IMR-90 (cell line): ENCODE measurements at regions not wholly inside any gene's neighbourhood (a gene's known extent, or its start where the extent isn't known, plus 50 kb on each side); places are given as distances from the start of the nearest gene placed in this dataset.

Experiments used
- ATAC-seq: fragments of 200-7000 bp; cut with Tn5 transposase; 2 replicates; pipeline ENCODE4 v1.9.1; 2020; ENCODE audit warnings: low read depth, mild to moderate bottlenecking, moderate library complexity
- BruUV-seq: library from RNA; stranded (reverse); fragments of 400-500 nt; replicated peaks from 2 replicates; lab custom pipeline; 2021; lab: Mats Ljungman, UMichigan
- CTCF ChIA-PET: fragments of 300-600 bp; formaldehyde crosslinking; extraction: SDS; loops from one replicate; lab custom pipeline; 2021; ENCODE audit warnings: antibody characterized with exemption; lab: Yijun Ruan, JAX
- POLR2A ChIA-PET: fragments of 300-600 bp; sonication (Branson Sonifier 250); formaldehyde crosslinking; loops from one replicate; lab custom pipeline; 2022; ENCODE audit warnings: antibody characterized with exemption; ENCODE audit not compliant: unreplicated experiment; lab: Charles Lee
- DNase-seq: peaks from one replicate; pipeline ENCODE4 v3.0.0; 2013
- H2AFZ ChIP-seq: replicated peaks from 2 replicates; pipeline ENCODE3; 2013; ENCODE audit warnings: low read length, mild to moderate bottlenecking; ENCODE audit not compliant: poor library complexity
- H2AK5ac ChIP-seq: 2 replicates; pipeline ENCODE4 v1.6.1; 2013; ENCODE audit warnings: low read depth, low read length, inconsistent platforms
- H2AK9ac ChIP-seq: replicated peaks from 2 replicates; pipeline ENCODE3; 2013; ENCODE audit warnings: mild to moderate bottlenecking, low read depth, low read length, moderate library complexity; ENCODE audit not compliant: poor library complexity
- H2BK120ac ChIP-seq: 2 replicates; pipeline ENCODE4 v1.6.1; 2013; ENCODE audit warnings: low read depth, low read length, inconsistent platforms
- H2BK15ac ChIP-seq: 3 replicates; pipeline ENCODE4 v1.6.1; 2013; ENCODE audit warnings: low read depth, low read length, inconsistent platforms
- H2BK20ac ChIP-seq: 2 replicates; pipeline ENCODE4 v1.6.1; 2013; ENCODE audit warnings: low read depth, mild to moderate bottlenecking, inconsistent platforms, low read length, moderate library complexity
- H2BK5ac ChIP-seq: 2 replicates; pipeline ENCODE4 v1.6.1; 2013; ENCODE audit warnings: mild to moderate bottlenecking, low read depth, low read length, inconsistent platforms; ENCODE audit not compliant: poor library complexity, severe bottlenecking
- H3K14ac ChIP-seq: replicated peaks from 2 replicates; pipeline ENCODE4 v1.6.1; 2013; ENCODE audit warnings: low read depth, low read length, inconsistent platforms
- H3K18ac ChIP-seq: 2 replicates; pipeline ENCODE4 v1.6.1; 2013; ENCODE audit warnings: low read depth, low read length, control low read depth
- H3K23ac ChIP-seq: 2 replicates; pipeline ENCODE4 v1.6.1; 2013; ENCODE audit warnings: low read depth, low read length, inconsistent platforms
- H3K27ac ChIP-seq: 2 replicates; pipeline ENCODE4 v1.5.1; 2013; ENCODE audit warnings: mild to moderate bottlenecking, control low read depth, low read length; ENCODE audit not compliant: insufficient read depth
- H3K27me3 ChIP-seq: 2 replicates; pipeline ENCODE4 v1.6.1; 2013; ENCODE audit warnings: low read length; ENCODE audit not compliant: control insufficient read depth, insufficient read depth
- H3K36me3 ChIP-seq: 2 replicates; pipeline ENCODE4 v1.6.1; 2013; ENCODE audit warnings: low read length, mixed read lengths; ENCODE audit not compliant: control insufficient read depth, insufficient read depth
- H3K4ac ChIP-seq: 2 replicates; pipeline ENCODE4 v1.6.1; 2013; ENCODE audit warnings: low read depth, low read length, inconsistent platforms
- H3K4me1 ChIP-seq: 2 replicates; pipeline ENCODE4 v1.6.1; 2013; ENCODE audit warnings: low read length, mixed read lengths; ENCODE audit not compliant: control insufficient read depth, insufficient read depth
- H3K4me2 ChIP-seq: 2 replicates; pipeline ENCODE4 v1.6.1; 2013; ENCODE audit warnings: low read depth, mild to moderate bottlenecking, control low read depth, low read length, moderate library complexity
- H3K4me3 ChIP-seq: 2 replicates; pipeline ENCODE4 v1.5.1; 2013; ENCODE audit warnings: low read depth, mild to moderate bottlenecking, control low read depth, low read length, moderate library complexity; ENCODE audit not compliant: insufficient read depth
- H3K56ac ChIP-seq: 2 replicates; pipeline ENCODE4 v1.6.1; 2013; ENCODE audit warnings: low read length, inconsistent platforms; ENCODE audit not compliant: insufficient read depth; ENCODE audit errors: extremely low read depth
- H3K79me1 ChIP-seq, 2 experiments: 2 replicates each; pipeline ENCODE4 v1.6.1; 2013; ENCODE audit warnings: low read length in 2 of 2, inconsistent platforms in 1 of 2, low read depth in 1 of 2
- H3K9ac ChIP-seq: 2 replicates; pipeline ENCODE4 v1.6.1; 2013; ENCODE audit warnings: low read depth, low read length, control low read depth
- H3K9me1 ChIP-seq: 2 replicates; pipeline ENCODE4 v1.6.1; 2013; ENCODE audit warnings: low read length, inconsistent platforms; ENCODE audit not compliant: insufficient read depth
- H3K9me3 ChIP-seq: 2 replicates; pipeline ENCODE4 v1.6.1; 2013; ENCODE audit warnings: low read length; ENCODE audit not compliant: control insufficient read depth, insufficient read depth
- H4K20me1 ChIP-seq: 2 replicates; pipeline ENCODE4 v1.6.1; 2013; ENCODE audit warnings: low read length, inconsistent platforms; ENCODE audit not compliant: insufficient read depth
- H4K5ac ChIP-seq: 2 replicates; pipeline ENCODE4 v1.6.1; 2013; ENCODE audit warnings: mild to moderate bottlenecking, low read depth, low read length, control low read depth
- H4K8ac ChIP-seq, 2 experiments: 2 replicates each; pipeline ENCODE4 v1.6.1; 2013; ENCODE audit warnings: low read depth in 2 of 2, low read length in 2 of 2, control low read depth in 1 of 2, inconsistent platforms in 1 of 2
- H4K91ac ChIP-seq: 2 replicates; pipeline ENCODE4 v1.6.1; 2013; ENCODE audit warnings: low read depth, low read length, inconsistent platforms; ENCODE audit not compliant: insufficient read depth
- BHLHE40 ChIP-seq: fragments of 150-350 bp; IDR thresholded peaks from 2 replicates; pipeline ENCODE4 v1.6.1; 2016; ENCODE audit warnings: mild to moderate bottlenecking, low read depth, low read length
- CHD1 ChIP-seq: IDR thresholded peaks from 2 replicates; pipeline ENCODE4 v1.6.1; 2012; ENCODE audit warnings: low read depth, low read length, improper control_type of control experiment
- CTCF ChIP-seq: conservative IDR thresholded peaks from 2 replicates; pipeline ENCODE4 v1.5.1; 2012; ENCODE audit warnings: mild to moderate bottlenecking, low read depth, low read length, improper control_type of control experiment
- ELK1 ChIP-seq: fragments of 150-350 bp; IDR thresholded peaks from 2 replicates; pipeline ENCODE4 v1.6.1; 2016; ENCODE audit warnings: low read depth, mild to moderate bottlenecking, low read length, moderate library complexity, borderline replicate concordance
- FOS ChIP-seq: fragments of 150-350 bp; IDR thresholded peaks from 2 replicates; pipeline ENCODE4 v1.6.1; 2016; ENCODE audit warnings: low read depth, low read length
- MAZ ChIP-seq: IDR thresholded peaks from 2 replicates; pipeline ENCODE4 v1.6.1; 2012; ENCODE audit warnings: low read depth, mild to moderate bottlenecking, low read length, improper control_type of control experiment, moderate library complexity, borderline replicate concordance
- MXI1 ChIP-seq: IDR thresholded peaks from 2 replicates; pipeline ENCODE4 v1.6.1; 2012; ENCODE audit warnings: low read depth, mild to moderate bottlenecking, low read length, moderate library complexity, borderline replicate concordance
- NFE2L2 ChIP-seq: fragments of 150-350 bp; IDR thresholded peaks from 2 replicates; pipeline ENCODE4 v1.6.1; 2016; ENCODE audit warnings: low read depth, mild to moderate bottlenecking, low read length
- POLR2A ChIP-seq: IDR thresholded peaks from 2 replicates; pipeline ENCODE4 v1.6.1; 2012; ENCODE audit warnings: mild to moderate bottlenecking, low read depth, low read length
- RFX5 ChIP-seq: IDR thresholded peaks from 2 replicates; pipeline ENCODE4 v1.8.0; 2012; ENCODE audit warnings: low read depth, mild to moderate bottlenecking, low read length, moderate library complexity
- SMC3 ChIP-seq: fragments of 150-350 bp; IDR thresholded peaks from 2 replicates; pipeline ENCODE4 v1.6.1; 2016; ENCODE audit warnings: low read depth, mild to moderate bottlenecking, antibody characterized with exemption, low read length, moderate library complexity
- WGBS, 2 experiments: methylation state at CpG; one replicate each; pipeline versions ENCODE4 v1.1.5 to v1.1.7; 2013; ENCODE audit warnings: missing lambda C conversion rate in 2 of 2; ENCODE audit not compliant: insufficient read length in 1 of 2; ENCODE audit errors: extremely low coverage in 2 of 2; 5-methylcytosine and 5-hydroxymethylcytosine counted together
- dilution Hi-C: fragments of 300-500 bp; cut with HindIII; formaldehyde crosslinking; loops from one replicate; pipeline ENCODE4 v1.14.3; 2018; ENCODE audit warnings: low sequenced_read_pairs; ENCODE audit not compliant: unreplicated experiment
- in situ Hi-C: fragments of 300-500 bp; cut with MboI; formaldehyde crosslinking; loops from 3 replicates; pipeline ENCODE4 v1.14.3; 2019; ENCODE audit warnings: low sequenced_read_pairs, inconsistent platforms, mixed read lengths
- intact Hi-C: fragments of 100-400 bp; cut with micrococcal nuclease; formaldehyde crosslinking; loops from 2 replicates; pipeline ENCODE4 v1.10.0; 2022

- H3K14ac ChIP-seq: no peak overlapping the region
- no peaks in the 10 kb centered on the region for H3K27me3 ChIP-seq
- no peak overlapping the region for H3K4me3 ChIP-seq
- no peaks in the 10 kb centered on the region for H3K79me1 ChIP-seq
- no peak overlapping the region for H3K27ac ChIP-seq
- H3K56ac ChIP-seq: no peak overlapping the region
- H3K4ac ChIP-seq: no peak overlapping the region
- no peak for DNase-seq
- WGBS, 2 experiments: no CpG with 5 or more reads among the region's 1 CpG
- H2AFZ ChIP-seq: no peak overlapping the region
- no peak overlapping the region for H3K18ac ChIP-seq
- dilution Hi-C loops (no loop called here), in situ Hi-C loops (no loop called here), intact Hi-C loops (no loop called here)
- H4K91ac ChIP-seq: no peak overlapping the region
- no peak overlapping the region for H2BK15ac ChIP-seq
- H2BK120ac ChIP-seq: no peak overlapping the region
- H3K4me2 ChIP-seq: no peak overlapping the region
- no peak for TF ChIP-seq CHD1
- TF ChIP-seq RFX5: no peak
- no peak for TF ChIP-seq BHLHE40
- TF ChIP-seq NFE2L2: no peak
- TF ChIP-seq SMC3: no peak
- no peak for TF ChIP-seq ELK1
- TF ChIP-seq FOS: no peak
- TF ChIP-seq POLR2A: no peak
- TF ChIP-seq MXI1: no peak
- no peak for TF ChIP-seq MAZ
- no peak for TF ChIP-seq CTCF
- no TSS peak for BruUV-seq
- no peak overlapping the region for H4K5ac ChIP-seq
- ChIA-PET CTCF (no interaction called here), POLR2A (no interaction called here)
- H2BK20ac ChIP-seq: no peak overlapping the region
- H3K36me3 ChIP-seq: no peaks in the 10 kb centered on the region
- peaks cover 5% of the 10 kb centered on the region for H3K9me3 ChIP-seq
- H4K20me1 ChIP-seq: no peaks in the 10 kb centered on the region
- no peak overlapping the region for H2AK5ac ChIP-seq
- H3K23ac ChIP-seq: no peak overlapping the region
- H3K4me1 ChIP-seq: no peaks in the 10 kb centered on the region
- H4K8ac ChIP-seq: no peak overlapping the region
- H2BK5ac ChIP-seq: no peak overlapping the region
- no peak for ATAC-seq
- no peaks in the 10 kb centered on the region for H3K9me1 ChIP-seq
- no peak overlapping the region for H2AK9ac ChIP-seq
- no peak overlapping the region for H3K9ac ChIP-seq
Observed at GRCh38 chr2:129751409-129751808, 228.1 kb upstream of the RAB6C start.
